NCI-H446 treated with DMSO at 0.1 percent for 48 hours (cell line): ENCODE measurements at regions not wholly inside any gene's neighbourhood (a gene's known extent, or its start where the extent isn't known, plus 50 kb on each side); places are given as distances from the start of the nearest gene placed in this dataset.
"Not testable (repeated sequence)": the region's sequence is repeated elsewhere in the genome, so short reads cannot be mapped to it uniquely, and the experiment has no call there.

Experiments used
- DNase-seq: peaks from one replicate; lab custom pipeline; 2025; lab: John Stamatoyannopoulos, UW

DNA sequence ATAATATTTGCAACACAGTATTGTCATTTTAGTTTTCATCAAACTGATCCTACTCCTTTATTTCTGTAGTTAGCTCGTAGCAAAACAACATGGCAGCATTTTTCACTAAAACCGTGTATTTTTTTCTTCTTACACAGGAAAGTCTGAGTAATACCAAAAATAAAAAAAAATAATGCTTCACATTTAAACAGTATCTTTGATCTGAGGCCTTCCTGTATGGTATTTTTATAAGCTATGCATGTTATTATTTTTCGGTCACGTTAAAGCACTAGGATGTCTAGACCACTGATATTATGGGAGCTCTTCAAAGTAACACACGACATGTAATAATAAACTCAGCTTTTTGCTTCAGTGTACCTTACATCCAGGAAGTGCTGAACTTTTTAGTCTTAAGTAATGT, 94.1 kb upstream of the SRD5A3 start:
- DNase-seq: no peak

DNA sequence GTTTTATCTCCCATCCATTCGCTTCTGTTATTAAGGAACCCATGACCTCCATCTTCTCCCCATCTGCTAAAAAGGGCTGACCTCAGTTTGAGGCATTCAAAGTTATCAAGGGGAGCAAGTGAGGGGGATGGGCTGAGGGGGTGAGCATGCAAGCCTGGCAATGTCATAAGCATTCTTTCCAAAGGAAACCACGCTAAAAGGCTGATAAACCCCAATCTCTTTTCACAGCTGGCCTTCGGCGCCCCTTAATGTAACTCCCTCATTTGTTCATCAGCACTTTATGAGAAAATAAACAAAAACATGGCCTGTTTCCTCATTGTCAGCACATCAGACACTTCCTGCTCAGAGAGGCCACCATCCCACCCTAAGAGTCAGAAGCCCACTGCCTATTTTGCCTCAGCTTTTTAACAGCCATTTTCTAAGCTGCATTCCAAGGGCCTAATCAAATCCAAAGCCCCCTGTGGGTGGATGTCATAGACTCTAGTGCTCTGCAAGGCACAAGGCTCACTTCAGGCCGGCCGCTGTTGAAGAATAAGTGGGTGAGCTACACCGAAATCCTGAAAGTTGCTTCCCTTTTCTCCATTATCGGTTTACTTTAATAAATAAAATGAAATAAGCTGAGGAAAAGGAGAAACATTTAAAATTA, 92.0 kb upstream of the SRD5A3 start:
- DNase-seq: no peak

DNA sequence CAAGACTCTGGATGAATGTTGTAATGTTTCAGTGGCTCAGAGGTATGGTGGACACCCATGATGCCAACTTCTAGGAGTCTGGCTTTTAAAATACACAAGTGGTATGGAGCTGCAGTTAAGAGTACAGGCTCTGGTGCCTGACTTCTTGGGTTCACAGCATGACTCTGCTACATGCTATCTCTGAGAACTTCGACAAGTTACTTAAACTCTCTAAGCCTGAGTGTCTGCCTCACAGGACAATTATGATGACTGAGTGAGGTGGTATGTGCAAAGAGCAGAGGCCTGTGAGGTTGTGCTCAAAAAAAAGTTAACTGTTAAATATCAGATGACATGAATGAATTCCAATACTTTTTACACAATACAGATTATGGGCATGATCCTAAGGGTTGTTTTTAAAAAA, 90.9 kb upstream of the SRD5A3 start:
- DNase-seq: no peak

DNA sequence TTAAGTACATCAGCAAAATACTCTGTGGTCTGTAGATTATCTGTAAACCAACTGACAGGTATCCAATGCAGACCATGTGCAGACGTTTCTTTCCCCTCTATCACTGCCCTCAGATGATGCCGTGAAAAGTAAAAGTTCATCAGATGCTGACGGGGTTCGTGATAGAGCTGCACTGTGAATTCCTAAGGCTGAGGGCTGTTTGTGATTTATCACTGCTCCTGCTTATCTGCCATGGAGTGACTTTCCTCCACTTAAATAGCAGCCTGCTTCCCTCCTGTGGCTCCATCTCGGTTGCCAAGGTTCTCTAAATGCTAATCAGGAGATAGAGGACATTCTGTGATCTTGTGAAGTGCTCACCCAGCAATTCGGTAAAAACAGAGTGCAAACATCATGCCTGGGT, 89.3 kb upstream of the SRD5A3 start:
- DNase-seq: no peak

DNA sequence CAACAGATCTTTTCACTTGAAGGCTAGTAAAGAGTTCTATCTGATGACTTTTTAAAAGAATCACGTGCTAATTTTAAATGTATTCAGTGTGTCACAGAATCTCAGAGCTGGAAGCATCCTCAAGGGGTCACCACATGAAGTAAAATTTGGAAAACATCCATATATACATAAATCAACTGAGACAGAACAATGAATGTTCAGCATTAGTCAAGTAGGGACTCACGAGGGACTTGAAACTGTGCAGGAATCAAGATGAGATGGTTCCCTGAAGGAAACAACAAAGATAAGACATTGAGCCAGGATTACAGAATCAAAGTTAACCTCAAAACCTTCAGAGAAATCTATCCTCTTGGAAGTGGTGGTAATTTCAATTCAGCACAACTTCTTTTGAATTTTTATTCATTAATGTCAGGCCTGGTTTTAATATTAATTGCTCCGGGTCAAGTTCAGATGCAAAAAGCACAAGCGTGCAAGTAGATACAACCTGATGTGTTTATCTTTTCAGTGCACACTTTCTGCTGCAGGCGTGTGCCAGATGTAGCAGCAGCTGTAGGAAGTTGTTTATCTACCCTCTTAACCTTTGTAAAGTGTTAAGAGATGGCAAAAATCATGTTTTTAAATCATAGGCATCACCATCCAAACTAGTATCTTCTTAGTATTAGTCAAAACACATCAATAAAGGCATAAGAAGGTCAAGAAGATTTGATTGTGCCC, 87.7 kb upstream of the SRD5A3 start:
- DNase-seq: no peak

DNA sequence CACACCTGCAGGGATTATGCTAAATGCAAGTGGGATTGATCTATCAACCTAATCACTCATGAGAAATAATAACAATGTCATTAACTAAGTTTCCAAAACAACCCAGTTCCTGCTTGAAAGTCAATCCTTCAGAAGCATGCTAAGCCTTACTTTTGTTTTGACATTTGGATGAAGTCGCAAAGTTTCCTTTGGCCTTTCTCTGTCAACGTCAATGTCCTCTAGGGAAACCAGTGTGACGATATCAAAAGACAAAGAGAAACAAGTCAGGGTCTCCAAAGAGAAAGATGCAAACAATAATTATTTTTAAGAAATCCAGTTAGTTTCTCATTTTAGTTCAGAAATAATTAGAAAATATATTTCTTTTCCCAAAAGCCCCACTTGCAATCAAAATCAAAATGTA, 86.7 kb upstream of the SRD5A3 start:
- no peak for DNase-seq

DNA sequence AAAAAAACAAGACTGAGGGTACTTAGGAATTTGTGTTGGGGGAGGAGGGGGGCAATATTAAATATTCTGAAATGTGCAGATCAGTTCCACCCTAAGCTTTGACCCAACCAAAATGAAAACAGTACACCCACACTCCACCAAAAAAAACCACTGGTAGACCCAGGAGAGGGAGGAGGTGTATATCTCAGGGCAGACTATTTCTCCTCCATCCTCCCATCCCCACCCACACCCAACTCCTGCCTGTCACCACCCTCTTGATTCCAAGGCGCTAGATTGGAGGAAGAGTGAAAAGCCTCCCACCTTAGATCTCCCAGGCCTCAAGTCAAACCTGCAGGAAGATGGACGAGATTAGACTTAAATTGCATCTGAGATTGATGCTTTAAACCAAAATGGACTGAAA, 76.6 kb upstream of the SRD5A3 start:
- no peak for DNase-seq

DNA sequence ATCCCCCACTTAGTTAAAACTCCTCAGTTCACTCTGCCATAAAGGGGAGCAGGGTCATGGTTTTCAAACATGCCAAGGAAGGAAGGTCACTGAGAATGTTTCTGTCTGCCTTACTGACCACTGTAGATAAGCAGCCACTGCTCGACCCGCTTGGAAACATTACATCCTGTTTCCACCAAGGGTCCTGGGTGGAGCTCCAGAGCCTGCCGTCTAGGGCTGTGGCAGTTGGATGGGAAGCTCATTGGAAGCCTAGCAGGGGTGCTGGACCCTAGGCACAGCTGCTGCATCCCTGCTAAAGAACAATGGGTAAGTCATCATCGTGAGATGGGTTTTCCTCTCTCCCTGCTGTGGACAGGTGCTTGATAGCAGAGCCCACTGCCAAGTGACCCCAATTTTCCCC, 76.0 kb upstream of the SRD5A3 start:
- no peak for DNase-seq

DNA sequence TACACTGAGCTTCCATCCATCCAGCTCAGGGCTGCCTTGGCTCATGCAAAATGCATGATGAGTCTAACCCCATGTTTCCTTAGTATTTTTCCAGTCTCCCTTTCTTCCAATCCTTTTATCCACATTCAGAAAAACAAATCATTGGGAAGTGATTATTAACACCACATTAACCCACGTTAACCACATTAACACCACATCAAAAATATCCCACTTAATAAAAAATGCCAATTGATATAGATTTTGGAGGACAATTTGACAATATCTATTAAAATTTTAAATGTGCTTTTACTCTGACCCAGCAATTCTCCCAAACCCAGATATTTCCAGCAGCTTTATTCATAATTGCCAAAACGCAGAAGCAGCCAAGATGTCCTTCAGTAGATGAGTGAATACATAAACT, 75.6 kb upstream of the SRD5A3 start:
- DNase-seq: no peak

DNA sequence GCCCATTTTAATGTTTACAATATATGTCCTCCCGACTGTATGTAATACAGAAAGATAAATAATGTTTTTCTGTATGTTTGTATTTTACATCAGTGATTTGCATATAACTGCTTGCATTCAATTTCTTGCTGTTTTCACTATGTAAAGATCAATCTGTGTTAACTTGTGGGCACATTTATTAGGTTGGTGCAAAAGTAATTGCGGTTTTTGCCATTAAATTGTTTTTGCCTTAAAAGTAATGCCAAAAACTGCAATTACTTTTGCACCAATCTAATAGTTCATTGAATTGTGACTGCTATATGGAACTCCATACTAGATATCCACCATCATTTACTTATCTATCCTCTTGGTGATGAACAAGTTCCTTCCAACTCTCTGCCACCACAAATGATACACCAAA, 73.9 kb upstream of the SRD5A3 start:
- DNase-seq: no peak

DNA sequence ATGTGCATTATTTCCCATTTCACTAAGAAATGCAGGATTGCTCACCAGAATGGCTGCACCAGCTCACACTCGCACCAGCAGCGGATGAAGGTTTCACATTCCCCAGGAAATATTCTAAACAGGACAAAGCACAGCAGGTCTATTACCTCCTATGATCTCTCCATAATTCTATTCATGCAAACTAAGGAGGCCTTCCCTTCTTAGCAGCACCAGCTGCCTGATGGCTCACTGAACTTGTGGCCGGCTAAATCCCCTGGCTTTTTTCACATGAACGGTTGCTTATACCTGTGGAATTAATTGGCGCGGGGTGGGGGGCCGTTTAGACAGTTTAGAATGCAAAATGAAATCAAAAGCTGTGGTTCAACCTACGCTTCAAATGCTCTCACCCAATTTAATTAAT, 73.5 kb upstream of the SRD5A3 start:
- DNase-seq: no peak

DNA sequence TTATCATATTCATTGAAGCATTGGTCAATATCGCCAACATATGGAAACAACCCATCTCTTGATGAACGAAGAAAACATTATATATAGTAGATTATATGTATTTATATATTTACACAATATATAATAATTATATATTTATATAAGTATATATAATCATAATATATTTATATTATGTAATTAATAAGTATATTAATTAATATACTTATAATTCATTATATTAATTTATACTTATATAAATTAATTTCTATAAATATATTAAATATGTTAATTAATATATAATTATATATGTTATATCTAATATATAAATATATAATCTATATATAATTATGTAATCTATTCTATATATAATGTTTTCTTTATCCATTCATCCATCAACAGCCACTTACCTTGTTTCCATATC, 69.0 kb upstream of the SRD5A3 start:
- DNase-seq: no peak

DNA sequence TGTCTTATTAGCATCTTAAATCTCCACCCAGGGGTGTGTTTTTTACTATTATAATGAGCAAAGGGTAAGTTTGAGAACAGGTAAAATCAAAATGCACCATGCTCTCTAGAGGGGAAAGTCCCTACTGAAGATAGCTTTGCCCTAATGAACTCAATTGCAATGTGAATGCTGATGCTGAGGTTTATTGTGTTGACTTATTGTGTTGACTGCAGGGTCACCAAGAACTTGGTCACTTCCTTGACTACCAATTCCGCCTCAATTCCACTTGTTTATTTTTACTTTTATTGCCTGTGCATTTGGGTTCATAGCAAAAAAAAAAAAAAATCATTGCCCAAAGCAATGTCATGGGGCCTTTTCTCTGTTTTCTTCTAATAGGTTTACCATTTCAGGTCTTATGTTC, 67.7 kb upstream of the SRD5A3 start:
- no peak for DNase-seq

DNA sequence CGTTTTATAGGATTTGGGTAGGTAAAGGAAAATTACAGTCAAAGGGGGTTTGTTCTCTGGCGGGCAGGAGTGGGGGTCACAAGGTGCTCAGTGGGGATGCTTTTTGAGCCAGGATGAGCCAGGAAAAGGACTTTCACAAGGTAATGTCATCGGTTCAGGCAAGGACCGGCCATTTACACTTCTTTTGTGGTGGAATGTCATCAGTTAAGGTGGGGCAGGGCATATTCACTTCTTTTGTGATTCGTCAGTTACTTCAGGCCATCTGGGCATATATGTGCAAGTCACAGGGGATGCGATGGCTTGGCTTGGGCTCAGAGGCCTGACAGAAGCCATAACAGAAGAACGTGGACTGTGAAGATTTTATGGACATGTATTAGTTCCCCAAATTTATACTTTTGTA, 65.6 kb upstream of the SRD5A3 start:
- not testable (repeated sequence) for DNase-seq

DNA sequence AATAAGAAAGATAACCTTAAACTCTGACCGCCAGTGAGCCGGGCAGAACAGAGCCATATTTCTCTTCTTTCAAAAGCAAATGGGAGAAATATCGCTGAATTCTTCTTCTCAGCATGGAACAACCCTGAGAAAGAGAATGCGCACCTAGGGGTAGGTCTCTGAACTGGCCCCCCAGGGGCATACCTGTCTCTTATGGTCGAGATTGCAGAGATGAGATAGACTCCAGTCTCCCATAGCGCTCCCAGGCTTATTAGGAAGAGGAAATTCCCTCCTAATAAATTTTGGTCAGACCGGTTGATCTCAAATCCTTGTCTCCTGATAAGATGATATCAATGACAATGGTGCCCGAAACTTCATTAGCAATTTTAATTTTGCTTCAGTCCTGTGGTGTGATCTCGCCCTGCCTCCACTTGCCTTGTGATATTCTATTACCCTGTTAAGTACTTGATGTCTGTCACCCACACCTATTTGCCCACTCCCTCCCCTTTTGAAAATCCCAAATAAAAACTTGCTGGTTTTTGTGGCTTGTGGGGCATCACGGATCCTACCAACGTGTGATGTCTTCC, 64.8 kb upstream of the SRD5A3 start:
- not testable (repeated sequence) for DNase-seq

DNA sequence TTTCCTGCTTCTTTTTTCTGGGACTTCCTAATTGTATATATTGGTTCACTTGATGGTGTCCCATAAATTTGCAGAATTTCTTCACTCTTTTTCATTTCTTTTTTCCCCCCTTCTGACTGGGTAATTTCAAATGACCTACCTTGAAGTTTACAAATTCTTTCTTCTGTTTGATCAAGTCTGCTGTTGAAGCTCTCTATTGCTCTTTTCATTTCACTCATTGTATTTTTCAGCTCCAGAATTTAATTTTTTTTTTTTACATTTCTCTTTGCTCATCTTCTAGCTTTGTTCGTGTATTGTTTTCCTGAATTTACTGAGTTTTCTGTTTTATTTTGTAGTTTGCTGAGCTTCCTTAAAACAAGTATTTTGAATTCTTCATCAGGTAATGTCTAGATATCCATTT, 61.7 kb upstream of the SRD5A3 start:
- no peak for DNase-seq

DNA sequence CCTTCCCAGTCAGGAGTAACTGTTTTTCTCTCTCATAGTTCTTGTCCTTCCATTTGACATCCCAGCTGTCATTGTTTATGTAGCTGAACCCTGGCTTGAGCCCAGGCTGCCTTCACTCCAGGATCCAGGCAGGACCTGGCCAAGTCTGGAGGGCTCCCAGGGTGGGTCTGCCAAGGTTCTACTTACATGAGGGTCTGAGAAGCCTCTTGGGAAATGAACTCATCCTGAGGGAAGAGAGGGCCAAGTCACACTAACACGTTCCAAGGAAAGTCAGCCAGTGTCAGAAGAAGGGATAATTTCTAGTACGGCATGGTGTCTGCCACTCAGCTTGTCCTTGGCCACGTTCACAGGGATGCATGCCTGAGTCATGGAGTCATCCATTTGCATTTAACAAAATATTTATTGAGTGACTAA, 54.8 kb upstream of the SRD5A3 start:
- peak; percentile 91 for DNase-seq

DNA sequence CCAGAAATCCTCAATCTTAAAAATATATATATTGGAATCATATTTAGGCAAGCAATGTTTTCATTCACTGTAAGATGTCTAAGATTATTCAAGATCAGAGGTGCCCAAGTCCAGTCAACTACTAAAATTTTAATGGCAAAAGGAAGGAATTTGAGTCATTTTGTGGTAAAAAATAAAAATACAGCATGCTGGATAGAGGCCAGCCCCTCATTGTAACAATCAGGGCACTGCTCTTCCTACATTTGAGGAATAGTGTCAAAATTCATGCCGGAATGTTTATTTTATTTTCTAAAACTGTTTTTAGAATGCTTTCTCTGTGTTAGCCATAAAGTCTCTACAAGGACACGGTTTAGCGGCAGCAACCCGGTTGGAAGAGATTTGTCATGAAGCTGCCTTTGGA, 49.9 kb upstream of the SRD5A3 start:
- DNase-seq: no peak
